ENCODE measurements at regions not wholly inside any gene's neighbourhood (a gene's known extent, or its start where the extent isn't known, plus 50 kb on each side); places are given as distances from the start of the nearest gene placed in this dataset.

- no peak for DNase-seq (ENCODE audit: low spot score)
- no peaks in the 10 kb centered on the region for H3K4me1 Mint-ChIP-seq (ENCODE audit: low read depth)
- H3K4me3 Mint-ChIP-seq, result no peak overlapping the region
- H3K9me3 Mint-ChIP-seq, result no peaks in the 10 kb centered on the region
- H3K27me3 Mint-ChIP-seq (ENCODE audit: low read depth), result peaks cover 24% of the 10 kb centered on the region
- H3K27ac Mint-ChIP-seq, result no peak overlapping the region
- H3K36me3 Mint-ChIP-seq (ENCODE audit: low read depth), result no peaks in the 10 kb centered on the region
Observed at GRCh38 chr15:62933386-62933785, 109.2 kb upstream of the TPM1 start.

- Mint-ChIP-seq H3K36me3 (ENCODE audit: low read depth) (no peaks in the 10 kb centered on the region), H3K27ac (no peak overlapping the region), H3K4me1 (ENCODE audit: low read depth) (peaks cover 4% of the 10 kb centered on the region), H3K27me3 (ENCODE audit: low read depth) (peaks cover 19% of the 10 kb centered on the region), H3K4me3 (no peak overlapping the region), H3K9me3 (no peaks in the 10 kb centered on the region)
- DNase-seq (ENCODE audit: low spot score), result no peak
Observed at GRCh38 chr15:62934236-62934971, 108.1 kb upstream of the TPM1 start.

- Mint-ChIP-seq H3K4me1 (ENCODE audit: low read depth) (peaks cover 4% of the 10 kb centered on the region), H3K27me3 (ENCODE audit: low read depth) (peaks cover 15% of the 10 kb centered on the region), H3K9me3 (no peaks in the 10 kb centered on the region), H3K4me3 (no peak overlapping the region), H3K36me3 (ENCODE audit: low read depth) (no peaks in the 10 kb centered on the region), H3K27ac (no peak overlapping the region)
- no peak for DNase-seq (ENCODE audit: low spot score)
Observed at GRCh38 chr15:62935300-62936081, 107.1 kb upstream of the TPM1 start.

GRCh38 chr15:62938825-62939224, 103.7 kb upstream of the TPM1 start:
- H3K36me3 Mint-ChIP-seq (ENCODE audit: low read depth), result no peaks in the 10 kb centered on the region
- H3K9me3 Mint-ChIP-seq, result no peaks in the 10 kb centered on the region
- peak; percentile 11 for DNase-seq (ENCODE audit: low spot score)
- no peak overlapping the region for H3K27ac Mint-ChIP-seq
- peaks cover 7% of the 10 kb centered on the region for H3K4me1 Mint-ChIP-seq (ENCODE audit: low read depth)
- H3K4me3 Mint-ChIP-seq, result no peak overlapping the region
- H3K27me3 Mint-ChIP-seq (ENCODE audit: low read depth), result peaks cover 8% of the 10 kb centered on the region

GRCh38 chr15:62940093-62940754, 102.3 kb upstream of the TPM1 start:
- Mint-ChIP-seq H3K4me1 (ENCODE audit: low read depth) (peaks cover 7% of the 10 kb centered on the region), H3K36me3 (ENCODE audit: low read depth) (no peaks in the 10 kb centered on the region), H3K9me3 (no peaks in the 10 kb centered on the region), H3K27ac (no peak overlapping the region), H3K4me3 (no peak overlapping the region), H3K27me3 (ENCODE audit: low read depth) (peaks cover 6% of the 10 kb centered on the region)
- no peak for DNase-seq (ENCODE audit: low spot score)

- DNase-seq (ENCODE audit: low spot score), result peak; percentile 47
- Mint-ChIP-seq H3K36me3 (ENCODE audit: low read depth) (no peaks in the 10 kb centered on the region), H3K9me3 (no peaks in the 10 kb centered on the region), H3K27me3 (ENCODE audit: low read depth) (peaks cover 6% of the 10 kb centered on the region), H3K4me3 (no peak overlapping the region), H3K4me1 (ENCODE audit: low read depth) (peaks cover 7% of the 10 kb centered on the region), H3K27ac (no peak overlapping the region)
Observed at GRCh38 chr15:62940755-62941361, 101.7 kb upstream of the TPM1 start.

GRCh38 chr15:62941699-62942098, 100.8 kb upstream of the TPM1 start:
- Mint-ChIP-seq H3K4me3 (no peak overlapping the region), H3K27ac (no peak overlapping the region), H3K4me1 (ENCODE audit: low read depth) (peaks cover 7% of the 10 kb centered on the region), H3K36me3 (ENCODE audit: low read depth) (no peaks in the 10 kb centered on the region), H3K27me3 (ENCODE audit: low read depth) (peaks cover 6% of the 10 kb centered on the region), H3K9me3 (no peaks in the 10 kb centered on the region)
- DNase-seq (ENCODE audit: low spot score), result no peak

GRCh38 chr15:62942428-62942827, 100.1 kb upstream of the TPM1 start:
- H3K4me3 Mint-ChIP-seq, result no peak overlapping the region
- H3K9me3 Mint-ChIP-seq, result no peaks in the 10 kb centered on the region
- DNase-seq (ENCODE audit: low spot score), result no peak
- H3K4me1 Mint-ChIP-seq (ENCODE audit: low read depth), result peaks cover 7% of the 10 kb centered on the region
- no peaks in the 10 kb centered on the region for H3K36me3 Mint-ChIP-seq (ENCODE audit: low read depth)
- no peak overlapping the region for H3K27ac Mint-ChIP-seq
- peaks cover 6% of the 10 kb centered on the region for H3K27me3 Mint-ChIP-seq (ENCODE audit: low read depth)

GRCh38 chr15:62945063-62945462, 97.5 kb upstream of the TPM1 start:
- H3K9me3 Mint-ChIP-seq, result no peaks in the 10 kb centered on the region
- H3K36me3 Mint-ChIP-seq (ENCODE audit: low read depth), result no peaks in the 10 kb centered on the region
- no peak overlapping the region for H3K27ac Mint-ChIP-seq
- H3K27me3 Mint-ChIP-seq (ENCODE audit: low read depth), result peaks cover 24% of the 10 kb centered on the region
- DNase-seq (ENCODE audit: low spot score), result no peak
- no peak overlapping the region for H3K4me3 Mint-ChIP-seq
- peaks cover 3% of the 10 kb centered on the region for H3K4me1 Mint-ChIP-seq (ENCODE audit: low read depth)

- H3K4me1 Mint-ChIP-seq (ENCODE audit: low read depth), result peaks cover under 1% of the 10 kb centered on the region
- no peak overlapping the region for H3K4me3 Mint-ChIP-seq
- DNase-seq (ENCODE audit: low spot score), result no peak
- H3K27me3 Mint-ChIP-seq (ENCODE audit: low read depth), result peaks cover 29% of the 10 kb centered on the region
- H3K9me3 Mint-ChIP-seq, result no peaks in the 10 kb centered on the region
- H3K36me3 Mint-ChIP-seq (ENCODE audit: low read depth), result no peaks in the 10 kb centered on the region
- H3K27ac Mint-ChIP-seq, result no peak overlapping the region
Observed at GRCh38 chr15:62945760-62946159, 96.8 kb upstream of the TPM1 start.

GRCh38 chr15:62946940-62947339, 95.6 kb upstream of the TPM1 start:
- H3K27ac Mint-ChIP-seq, result no peak overlapping the region
- H3K4me3 Mint-ChIP-seq, result no peak overlapping the region
- peaks cover 32% of the 10 kb centered on the region for H3K27me3 Mint-ChIP-seq (ENCODE audit: low read depth)
- no peaks in the 10 kb centered on the region for H3K36me3 Mint-ChIP-seq (ENCODE audit: low read depth)
- DNase-seq (ENCODE audit: low spot score), result no peak
- H3K9me3 Mint-ChIP-seq, result no peaks in the 10 kb centered on the region
- H3K4me1 Mint-ChIP-seq (ENCODE audit: low read depth), result no peaks in the 10 kb centered on the region

GRCh38 chr15:62950462-62950931, 92.0 kb upstream of the TPM1 start:
- H3K4me3 Mint-ChIP-seq, result no peak overlapping the region
- H3K4me1 Mint-ChIP-seq (ENCODE audit: low read depth), result no peaks in the 10 kb centered on the region
- no peak overlapping the region for H3K27ac Mint-ChIP-seq
- peaks cover 40% of the 10 kb centered on the region for H3K27me3 Mint-ChIP-seq (ENCODE audit: low read depth)
- no peak for DNase-seq (ENCODE audit: low spot score)
- H3K36me3 Mint-ChIP-seq (ENCODE audit: low read depth), result no peaks in the 10 kb centered on the region
- H3K9me3 Mint-ChIP-seq, result no peaks in the 10 kb centered on the region

GRCh38 chr15:62951481-62951880, 91.1 kb upstream of the TPM1 start:
- no peaks in the 10 kb centered on the region for H3K4me1 Mint-ChIP-seq (ENCODE audit: low read depth)
- H3K27ac Mint-ChIP-seq, result no peak overlapping the region
- H3K36me3 Mint-ChIP-seq (ENCODE audit: low read depth), result no peaks in the 10 kb centered on the region
- no peaks in the 10 kb centered on the region for H3K9me3 Mint-ChIP-seq
- no peak for DNase-seq (ENCODE audit: low spot score)
- no peak overlapping the region for H3K4me3 Mint-ChIP-seq
- H3K27me3 Mint-ChIP-seq (ENCODE audit: low read depth), result peaks cover 41% of the 10 kb centered on the region

- Mint-ChIP-seq H3K9me3 (no peaks in the 10 kb centered on the region), H3K27ac (no peak overlapping the region), H3K36me3 (ENCODE audit: low read depth) (no peaks in the 10 kb centered on the region), H3K4me1 (ENCODE audit: low read depth) (no peaks in the 10 kb centered on the region), H3K27me3 (ENCODE audit: low read depth) (peaks cover 38% of the 10 kb centered on the region), H3K4me3 (no peak overlapping the region)
- no peak for DNase-seq (ENCODE audit: low spot score)
Observed at GRCh38 chr15:62953021-62953420, 89.5 kb upstream of the TPM1 start.
